Tibial nerve (tissue), 4 donors: ENCODE measurements at regions not wholly inside any gene's neighbourhood (a gene's known extent, or its start where the extent isn't known, plus 50 kb on each side); places are given as distances from the start of the nearest gene placed in this dataset.

ENCODE experiments used
- DNase-seq, 2 donors: peaks; one replicate each; pipeline ENCODE4 v3.0.0-alpha.2; 2019; ENCODE audit warnings: low spot score in 2 of 2
- H3K27ac ChIP-seq, 4 donors: fragments of 200-600 bp; sonication (generic) in 3 of 4; one replicate each; pipeline ENCODE4 v1.5.1; 2017 to 2019; ENCODE audit warnings: mild to moderate bottlenecking in 1 of 4
- H3K27me3 ChIP-seq, 2 donors: fragments of 200-600 bp; sonication (generic) in 1 of 2; one replicate each; pipeline versions ENCODE4 v1.5.1 to v1.6.0; 2017 to 2019
- H3K36me3 ChIP-seq, 3 donors: fragments of 200-600 bp; sonication (generic); one replicate each; pipeline ENCODE4 v1.5.1; 2018 to 2019
- H3K4me1 ChIP-seq, 4 donors: fragments of 200-600 bp; sonication (generic) in 3 of 4; one replicate each; pipeline ENCODE4 v1.5.1; 2017 to 2019
- H3K4me3 ChIP-seq, 4 donors: fragments of 200-600 bp; sonication (generic) in 3 of 4; one replicate each; pipeline ENCODE4 v1.5.1; 2017 to 2019; ENCODE audit warnings: mild to moderate bottlenecking in 1 of 4, moderate library complexity in 1 of 4
- H3K9me3 ChIP-seq, 4 donors: fragments of 200-600 bp; sonication (generic) in 3 of 4; one replicate each; pipeline ENCODE4 v1.5.1; 2017 to 2019
- CTCF ChIP-seq, 5 experiments: fragments of 200-600 bp in 3 of 5; fragments of 450-650 bp in 2 of 5; sonication (generic) in 3 of 5; IDR thresholded peaks; one replicate each; pipeline ENCODE4 v1.5.1; 2016 to 2019; ENCODE audit warnings: antibody characterized with exemption in 5 of 5, mild to moderate bottlenecking in 3 of 5, moderate library complexity in 2 of 5
- EP300 ChIP-seq, 2 donors: sonication (generic); formaldehyde crosslinking; IDR thresholded peaks; one replicate each; pipeline ENCODE4 v1.6.1; 2017; ENCODE audit warnings: antibody characterized with exemption in 2 of 2, mild to moderate bottlenecking in 1 of 2
- POLR2A ChIP-seq, 2 donors: fragments of 450-650 bp; IDR thresholded peaks; one replicate each; pipeline ENCODE4 v1.6.1; 2017; ENCODE audit warnings: antibody characterized with exemption in 2 of 2, mild to moderate bottlenecking in 2 of 2, moderate library complexity in 2 of 2
- WGBS, 2 donors: methylation state at CpG; one replicate each; pipeline ENCODE4 v1.1.5; 2018; 5-methylcytosine and 5-hydroxymethylcytosine counted together

GRCh38 chr9:90010793-90011192, 406.0 kb downstream of the GADD45G start:
- no peaks in the 10 kb centered on the region for H3K27me3 ChIP-seq
- H3K4me1 ChIP-seq = peaks cover 0 to 10% (median 4%) of the 10 kb centered on the region in 4 donors
- no peak for DNase-seq
- no peak overlapping the region for H3K4me3 ChIP-seq
- no peaks in the 10 kb centered on the region for H3K9me3 ChIP-seq
- H3K36me3 ChIP-seq = no peaks in the 10 kb centered on the region
- no peak for TF ChIP-seq POLR2A (IDR thresholded peaks at IDR 0.05)
- TF ChIP-seq CTCF (IDR thresholded peaks at IDR 0.05) = no peak
- no peak for TF ChIP-seq EP300 (IDR thresholded peaks at IDR 0.05)
- H3K27ac ChIP-seq = no peak overlapping the region
- WGBS, 2 donors = 94 to 95% methylated on average over 11 of the region's 11 CpGs

GRCh38 chr9:90012949-90013348, 408.1 kb downstream of the GADD45G start:
- no peak for TF ChIP-seq EP300 (IDR thresholded peaks at IDR 0.05)
- Histone ChIP-seq H3K4me1 (peaks cover 0 to 10% (median 1%) of the 10 kb centered on the region in 4 donors), H3K27me3 (no peaks in the 10 kb centered on the region), H3K27ac (no peak overlapping the region), H3K9me3 (no peaks in the 10 kb centered on the region), H3K36me3 (no peaks in the 10 kb centered on the region), H3K4me3 (no peak overlapping the region)
- WGBS, 2 donors = 48 to 80% methylated on average over 1 of the region's 1 CpG
- DNase-seq = no peak

GRCh38 chr9:90013778-90014177, 409.0 kb downstream of the GADD45G start:
- no peak overlapping the region for H3K27ac ChIP-seq
- 92 to 95% methylated on average over 8 of the region's 8 CpGs for WGBS, 2 donors

GRCh38 chr9:90014421-90014820, 409.6 kb downstream of the GADD45G start:
- WGBS, 2 donors = 90 to 93% methylated on average over 9 of the region's 9 CpGs
- Histone ChIP-seq H3K27ac (no peak overlapping the region), H3K9me3 (no peaks in the 10 kb centered on the region), H3K36me3 (no peaks in the 10 kb centered on the region), H3K4me1 (no peaks in the 10 kb centered on the region), H3K4me3 (no peak overlapping the region), H3K27me3 (no peaks in the 10 kb centered on the region)
- DNase-seq = no peak
- TF ChIP-seq CTCF (IDR thresholded peaks at IDR 0.05) = no peak

More at GRCh38 chr9:90013778-90014177, 409.0 kb downstream of the GADD45G start:
- Histone ChIP-seq H3K36me3 (no peaks in the 10 kb centered on the region), H3K4me3 (no peak overlapping the region), H3K9me3 (no peaks in the 10 kb centered on the region), H3K27me3 (no peaks in the 10 kb centered on the region), H3K4me1 (peaks cover 0 to 4% (median 0%) of the 10 kb centered on the region in 4 donors)
- DNase-seq = no peak
- TF ChIP-seq EP300 (IDR thresholded peaks at IDR 0.05) (no peak), POLR2A (IDR thresholded peaks at IDR 0.05) (no peak), CTCF (IDR thresholded peaks at IDR 0.05) (no peak)

GRCh38 chr9:90016272-90016671, 411.5 kb downstream of the GADD45G start:
- TF ChIP-seq CTCF (IDR thresholded peaks at IDR 0.05) (no peak), EP300 (IDR thresholded peaks at IDR 0.05) (no peak)
- no peaks in the 10 kb centered on the region for H3K27me3 ChIP-seq

GRCh38 chr9:90017679-90018078, 412.9 kb downstream of the GADD45G start:
- no peaks in the 10 kb centered on the region for H3K4me1 ChIP-seq
- TF ChIP-seq POLR2A (IDR thresholded peaks at IDR 0.05) = no peak
- no peak for TF ChIP-seq CTCF (IDR thresholded peaks at IDR 0.05)
- TF ChIP-seq EP300 (IDR thresholded peaks at IDR 0.05) = no peak
- DNase-seq = no peak
- no peaks in the 10 kb centered on the region for H3K36me3 ChIP-seq
- no peaks in the 10 kb centered on the region for H3K27me3 ChIP-seq
- H3K4me3 ChIP-seq = no peak overlapping the region
- H3K27ac ChIP-seq = no peak overlapping the region
- 87 to 92% methylated on average over 7 of the region's 7 CpGs for WGBS, 2 donors
- H3K9me3 ChIP-seq = peaks cover 0 to 5% (median 0%) of the 10 kb centered on the region in 4 donors

More at GRCh38 chr9:90016272-90016671, 411.5 kb downstream of the GADD45G start:
- Histone ChIP-seq H3K36me3 (no peaks in the 10 kb centered on the region), H3K27ac (no peak overlapping the region), H3K4me3 (no peak overlapping the region), H3K4me1 (no peaks in the 10 kb centered on the region), H3K9me3 (no peaks in the 10 kb centered on the region)
- no peak for DNase-seq
- WGBS, 2 donors = 82 to 84% methylated on average over 1 of the region's 1 CpG
